K562 (cell line): ENCODE measurements at regions not wholly inside any gene's neighbourhood (a gene's known extent, or its start where the extent isn't known, plus 50 kb on each side); places are given as distances from the start of the nearest gene placed in this dataset.

Experiments
- ARID3B ChIP-seq: fragments of 250-450 bp; sonication (Bioruptor Pico); IDR thresholded peaks from 2 replicates; pipeline ENCODE4 v1.4.0; 2020; ENCODE audit warnings: borderline replicate concordance
- ELK3 ChIP-seq: fragments of 450-650 bp; formaldehyde crosslinking; IDR thresholded peaks from 2 replicates; pipeline ENCODE4 v1.4.0; 2020; ENCODE audit warnings: mild to moderate bottlenecking
- HMGN3 ChIP-seq: IDR thresholded peaks from 2 replicates; pipeline ENCODE4 v1.6.1; 2011; ENCODE audit warnings: borderline replicate concordance, low read depth, mild to moderate bottlenecking, mixed read lengths, low read length; ENCODE audit not compliant: insufficient read length; ENCODE audit errors: extremely low read depth
- ILK ChIP-seq: fragments of 450-650 bp; IDR thresholded peaks from 2 replicates; pipeline ENCODE4 v1.6.1; 2016; ENCODE audit warnings: missing genetic modification characterization, low read depth, mild to moderate bottlenecking, missing compliant biosample characterization, moderate library complexity, borderline replicate concordance
- KDM5B ChIP-seq: fragments of 200-600 bp; sonication (generic); IDR thresholded peaks from 2 replicates; pipeline ENCODE4 v1.6.1; 2012; ENCODE audit warnings: low read depth, mild to moderate bottlenecking, moderate library complexity, low read length, control low read depth, inconsistent platforms; ENCODE audit not compliant: insufficient replicate concordance
- NUFIP1 ChIP-seq: fragments of 450-650 bp; IDR thresholded peaks from 2 replicates; pipeline ENCODE4 v1.6.1; 2018; ENCODE audit not compliant: partially characterized antibody
- RERE ChIP-seq: sonication (generic); formaldehyde crosslinking; IDR thresholded peaks from 2 replicates; pipeline ENCODE4 v1.8.0; 2023; ENCODE audit warnings: missing genetic modification reagents, mild to moderate bottlenecking, borderline replicate concordance
- TAF9B ChIP-seq: fragments of 450-650 bp; IDR thresholded peaks from 2 replicates; pipeline ENCODE4 v1.6.1; 2018; ENCODE audit warnings: mild to moderate bottlenecking; ENCODE audit not compliant: partially characterized antibody
- TBL1XR1 ChIP-seq, 2 experiments: IDR thresholded peaks; 2 replicates each; pipeline ENCODE4 v1.6.1; 2012; ENCODE audit warnings: improper control_type of control experiment in 2 of 2, low read length in 2 of 2, mild to moderate bottlenecking in 1 of 2
- THRAP3 ChIP-seq: fragments of 450-650 bp; IDR thresholded peaks from 2 replicates; pipeline ENCODE4 v1.6.1; 2016; ENCODE audit warnings: mild to moderate bottlenecking, inconsistent platforms, borderline replicate concordance
- ZNF609 ChIP-seq: sonication (generic); formaldehyde crosslinking; IDR thresholded peaks from 2 replicates; pipeline ENCODE4 v1.8.1; 2023; ENCODE audit warnings: missing genetic modification reagents, mild to moderate bottlenecking, borderline replicate concordance

GRCh38 chr1:166705376-166706289, 133.6 kb upstream of the POGK start (continued):
- TF ChIP-seq ZNF609 = no peak
- TF ChIP-seq ARID3B (CRISPR knock-in tag) = no peak
- 0 out of 2 replicates have a peak, but pooled peaks have one; percentile 18 for TF ChIP-seq THRAP3
- TF ChIP-seq ILK (tag) = no peak
- peak; percentile 62 for TF ChIP-seq NUFIP1
- TF ChIP-seq TBL1XR1 (IDR thresholded peaks at IDR 0.05; ENCODE audit: low read length in 2 of 2) = peak; percentile 94 to 100
- TF ChIP-seq KDM5B = no peak
- peak; percentile 99 for TF ChIP-seq HMGN3
- TF ChIP-seq RERE (CRISPR knock-in tag) = no peak
- peak; percentile 61 for TF ChIP-seq TAF9B
- TF ChIP-seq ELK3 (CRISPR knock-in tag) = no peak
